HEK293 (cell line): ENCODE measurements at regions not wholly inside any gene's neighbourhood (a gene's known extent, or its start where the extent isn't known, plus 50 kb on each side); places are given as distances from the start of the nearest gene placed in this dataset.

Experiments used
- ZBTB1 ChIP-seq: fragments of 450-650 bp; formaldehyde crosslinking; IDR thresholded peaks from 2 replicates; pipeline ENCODE4 v1.5.1; 2016; ENCODE audit warnings: missing biosample characterization, missing genetic modification characterization
- ZBTB6 ChIP-seq: fragments of 450-650 bp; formaldehyde crosslinking; IDR thresholded peaks from 2 replicates; pipeline ENCODE4 v1.5.1; 2017; ENCODE audit warnings: missing biosample characterization, missing genetic modification characterization

GRCh38 chr4:35358001-35358584 lies 886.2 kb downstream of the ARAP2 start:
- TF ChIP-seq ZBTB1 (tag by site-specific recombination) (no peak), ZBTB6 (no peak)
